GM18498 (cell line): ENCODE measurements at regions not wholly inside any gene's neighbourhood (a gene's known extent, or its start where the extent isn't known, plus 50 kb on each side); places are given as distances from the start of the nearest gene placed in this dataset.
"Not testable (repeated sequence)": the region's sequence is repeated elsewhere in the genome, so short reads cannot be mapped to it uniquely, and the experiment has no call there.

ENCODE experiments used
- ATAC-seq: cut with Tn5 transposase; IDR thresholded peaks from one replicate; pipeline ENCODE4 v1.9.1; 2021; ENCODE audit warnings: mild to moderate bottlenecking, moderate library complexity; ENCODE audit not compliant: unreplicated experiment

DNA sequence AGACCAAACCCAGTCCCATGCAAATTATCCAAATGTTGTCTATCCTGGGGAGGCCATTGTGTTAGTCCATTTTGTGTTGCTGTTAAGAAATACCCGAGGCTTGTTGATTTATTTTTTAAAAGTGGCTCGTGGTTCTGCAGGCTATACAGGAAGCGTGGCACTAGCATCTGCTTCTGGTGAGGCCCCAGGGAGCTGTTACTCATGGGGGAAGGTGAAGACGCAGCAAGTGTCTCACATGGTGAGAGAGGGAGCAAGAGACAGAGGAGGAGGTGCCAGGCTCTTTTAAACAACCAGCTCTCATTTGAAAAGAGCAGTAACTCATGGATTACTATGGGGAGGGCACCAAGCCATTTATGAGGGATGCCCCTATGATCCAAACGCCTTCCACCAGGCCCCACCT is 80.3 kb upstream of the ARL4C start:
- no peak for ATAC-seq

DNA sequence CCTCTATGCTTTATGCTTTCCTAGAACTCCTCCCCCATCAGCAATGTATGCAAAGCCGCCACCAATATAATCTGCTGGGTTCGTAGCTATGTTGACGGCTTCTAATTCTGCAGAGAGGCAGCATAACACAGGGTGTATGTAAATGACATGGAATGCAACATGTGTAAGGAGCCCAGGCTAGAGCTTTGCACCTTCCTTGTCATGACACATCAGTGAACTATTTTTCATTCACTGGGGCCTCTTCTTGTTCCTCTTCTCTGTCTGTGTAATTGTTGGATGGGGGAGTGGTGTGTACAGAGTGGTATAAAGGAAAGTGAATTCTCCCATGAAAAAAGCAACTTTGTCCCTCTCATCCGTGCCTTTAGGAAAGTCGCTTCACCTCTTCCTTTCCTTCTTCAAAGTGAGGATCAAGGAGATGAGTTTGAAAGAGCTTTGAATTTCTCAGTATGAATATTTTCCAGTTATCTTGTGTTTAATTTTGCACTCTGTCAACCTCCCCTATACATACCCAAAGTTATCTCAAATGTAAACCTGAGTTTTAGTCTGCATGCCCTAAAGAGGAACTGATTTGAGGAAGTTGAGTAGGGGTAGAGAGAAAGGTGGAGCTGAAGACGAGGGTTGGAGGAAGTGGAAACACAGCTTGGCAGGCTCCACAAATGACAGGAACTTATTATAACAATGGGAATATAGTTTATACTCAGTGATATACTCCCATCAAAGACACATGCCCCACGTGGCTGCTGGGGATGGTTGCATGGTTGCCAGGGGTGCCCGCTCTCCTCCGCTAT is 74.9 kb upstream of the ARL4C start:
- no peak for ATAC-seq

DNA sequence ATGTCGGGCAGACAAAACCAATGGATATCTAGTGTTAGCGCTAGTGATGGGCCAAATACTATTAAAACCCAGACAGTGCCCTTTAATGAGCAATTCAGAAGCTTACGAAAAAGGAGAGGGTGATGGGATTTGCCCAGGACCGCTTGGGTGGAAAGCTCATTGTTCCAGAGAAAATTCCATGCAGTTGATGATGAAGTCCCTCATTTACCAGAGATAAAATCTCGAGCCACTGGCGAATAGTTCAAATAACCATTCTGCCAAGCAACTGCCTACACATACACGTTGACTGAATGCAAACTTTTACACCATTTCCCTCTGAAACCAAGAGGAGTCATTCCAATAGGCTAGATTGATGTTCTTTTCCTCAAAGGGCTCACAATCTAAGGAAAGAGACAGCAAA is 73.6 kb upstream of the ARL4C start:
- no peak for ATAC-seq

DNA sequence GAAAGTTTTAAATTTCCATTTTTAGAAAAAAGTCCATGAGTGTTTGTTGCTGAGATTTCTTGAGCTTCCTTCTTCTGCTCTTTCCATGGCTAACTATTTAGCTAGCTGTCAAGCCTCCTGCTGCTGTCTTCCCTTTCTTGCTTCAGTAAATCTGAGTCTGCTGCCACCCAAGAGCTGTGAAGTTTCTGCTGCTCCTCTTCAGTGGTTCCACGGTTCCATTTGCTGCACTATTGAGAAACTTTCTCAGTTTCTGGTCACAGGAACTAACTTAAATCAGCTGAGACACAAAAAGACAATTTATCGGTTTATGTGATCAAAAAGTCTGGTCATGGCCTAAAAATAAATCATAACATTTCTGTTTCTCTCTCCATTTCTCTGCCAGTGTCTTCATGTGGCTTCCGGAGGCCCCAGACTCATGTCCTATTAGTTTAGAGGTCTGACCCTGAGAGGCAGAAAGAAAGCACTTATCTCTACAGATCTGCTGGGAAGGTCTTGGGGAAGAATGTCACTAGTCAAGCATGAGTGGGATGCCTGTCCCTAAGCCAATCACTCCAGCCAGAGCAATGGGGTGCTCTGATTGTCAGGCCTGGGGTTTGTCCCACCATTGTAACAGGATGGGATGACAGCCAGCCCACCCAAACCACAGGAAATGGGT is 73.0 kb upstream of the ARL4C start:
- ATAC-seq = no peak

DNA sequence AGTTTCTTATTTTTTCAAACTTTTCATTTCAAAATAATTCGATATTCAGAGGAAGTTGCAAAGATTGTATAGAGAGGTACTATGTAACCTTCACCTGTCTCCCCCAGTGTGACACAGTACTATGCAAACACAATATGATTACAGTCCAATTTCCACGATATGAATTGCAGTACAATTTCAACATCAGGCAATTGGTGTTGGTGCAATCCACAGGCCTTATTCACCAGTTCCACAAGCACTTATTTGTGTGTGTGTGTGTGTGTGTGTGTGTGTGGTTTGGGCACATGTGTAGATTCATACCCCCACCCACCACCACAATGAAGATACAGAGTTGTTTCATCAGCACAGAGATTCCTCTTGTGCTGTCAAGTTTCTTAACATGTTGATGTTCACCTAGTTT is 69.7 kb upstream of the ARL4C start:
- no peak for ATAC-seq

DNA sequence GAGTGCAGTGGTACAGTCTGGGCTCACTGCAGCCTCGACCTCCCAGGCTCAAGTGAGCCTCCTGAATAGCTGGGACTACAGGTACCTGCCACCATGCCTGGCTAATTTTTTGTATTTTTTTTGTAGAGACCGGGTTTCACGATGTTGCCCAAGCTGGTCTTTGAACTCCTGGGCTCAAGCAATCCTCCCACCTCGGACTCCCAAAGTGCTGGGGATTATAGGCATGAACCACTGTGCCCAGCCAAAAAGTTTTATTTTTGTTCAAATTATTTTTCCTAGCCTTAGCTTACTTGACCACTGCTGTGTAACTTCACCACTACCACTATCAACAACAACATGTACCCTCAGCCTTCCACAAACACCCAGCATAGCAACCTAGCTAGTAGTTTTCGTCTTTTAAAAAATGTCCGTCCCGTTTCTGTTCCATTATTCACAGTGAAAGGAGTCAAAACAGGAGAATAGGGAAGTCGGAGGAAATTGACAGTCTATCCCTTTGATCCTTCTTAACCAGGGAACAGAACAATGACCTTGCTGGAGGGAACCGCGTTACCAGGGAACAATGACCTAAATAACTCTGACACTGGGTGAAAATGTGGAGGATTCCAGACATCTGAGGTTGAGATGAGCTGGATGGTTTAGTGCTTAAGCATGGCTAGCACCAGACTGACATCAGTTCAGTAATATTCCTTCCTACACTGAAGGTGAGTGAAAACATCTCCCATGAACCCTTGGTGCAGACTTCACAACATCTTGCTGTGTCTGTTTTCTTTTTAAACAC is 69.2 kb upstream of the ARL4C start:
- no peak for ATAC-seq

DNA sequence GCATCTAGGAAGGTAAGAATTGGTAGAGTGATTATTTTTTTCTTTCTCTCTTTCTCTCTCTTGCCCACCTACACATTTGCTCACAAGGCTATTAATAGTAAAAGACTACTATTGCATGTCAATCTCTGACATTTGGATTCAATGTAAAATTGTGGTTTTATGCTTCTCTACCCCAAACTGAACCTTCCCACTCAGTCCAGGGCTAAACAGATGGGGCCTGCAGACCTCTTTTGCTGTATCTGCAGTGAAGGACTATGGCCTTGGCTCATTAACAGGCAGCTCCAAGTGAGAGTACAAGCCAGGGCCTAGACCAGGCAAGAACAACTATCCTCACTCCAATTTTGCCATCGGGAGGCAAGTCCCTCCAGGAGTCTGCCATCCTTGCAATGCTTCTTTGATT is 68.3 kb upstream of the ARL4C start:
- ATAC-seq = no peak

DNA sequence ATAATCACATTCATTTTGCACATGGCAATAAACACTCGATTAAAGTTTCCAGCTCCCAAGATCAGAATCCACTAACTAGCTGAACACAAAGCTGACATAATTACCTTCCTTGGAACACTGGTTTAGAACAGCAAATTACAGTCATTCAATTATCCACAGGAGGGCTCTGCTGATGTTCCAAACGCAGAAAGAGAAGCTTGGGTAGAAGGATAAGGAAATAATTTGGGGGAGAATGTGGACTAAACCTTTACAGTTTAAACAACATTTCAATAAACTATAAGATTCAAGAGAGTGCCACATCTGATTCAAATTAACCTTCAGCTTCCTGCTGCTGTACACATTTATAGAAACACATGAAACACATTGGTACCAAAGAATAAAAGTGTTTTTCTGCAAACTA is 67.8 kb upstream of the ARL4C start:
- ATAC-seq = no peak

DNA sequence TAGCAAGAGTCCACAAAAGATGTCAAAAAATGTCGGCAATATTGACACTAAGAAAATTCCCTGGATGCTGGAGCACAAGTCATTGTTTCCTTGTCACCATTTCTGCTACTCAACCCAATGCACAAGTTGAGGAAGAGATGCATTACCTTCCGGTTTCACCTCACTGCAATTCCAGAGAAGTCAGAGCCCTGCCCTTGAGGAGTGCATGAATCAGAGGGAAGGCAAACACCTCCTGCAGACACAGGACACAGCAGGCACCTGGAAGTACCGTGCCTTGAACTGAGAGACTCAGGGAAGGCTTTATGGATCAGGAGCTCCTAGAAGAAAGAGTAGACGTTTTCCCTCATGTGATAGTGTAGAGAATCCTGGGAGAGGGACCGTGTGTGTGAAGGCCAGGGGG is 62.7 kb upstream of the ARL4C start:
- no peak for ATAC-seq

DNA sequence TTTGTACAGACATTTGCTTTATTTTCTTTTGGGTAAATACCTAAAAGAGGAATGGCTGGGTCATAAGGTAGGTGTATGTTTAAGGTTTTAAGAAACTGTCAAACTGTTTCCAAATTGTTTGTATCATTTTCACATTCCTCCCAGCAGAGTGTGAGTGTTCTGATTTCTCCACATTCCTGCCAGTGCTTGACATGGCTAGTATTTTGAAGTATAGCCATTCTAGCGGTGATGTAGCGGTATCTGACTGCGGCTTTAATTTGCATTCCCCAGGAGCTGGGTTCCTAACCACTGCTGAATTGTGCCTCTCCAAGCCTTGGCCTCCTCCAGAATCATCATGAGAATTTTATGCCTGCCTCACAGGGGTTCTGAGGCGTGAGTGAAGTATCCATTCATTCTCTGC is 61.8 kb upstream of the ARL4C start:
- ATAC-seq = no peak

DNA sequence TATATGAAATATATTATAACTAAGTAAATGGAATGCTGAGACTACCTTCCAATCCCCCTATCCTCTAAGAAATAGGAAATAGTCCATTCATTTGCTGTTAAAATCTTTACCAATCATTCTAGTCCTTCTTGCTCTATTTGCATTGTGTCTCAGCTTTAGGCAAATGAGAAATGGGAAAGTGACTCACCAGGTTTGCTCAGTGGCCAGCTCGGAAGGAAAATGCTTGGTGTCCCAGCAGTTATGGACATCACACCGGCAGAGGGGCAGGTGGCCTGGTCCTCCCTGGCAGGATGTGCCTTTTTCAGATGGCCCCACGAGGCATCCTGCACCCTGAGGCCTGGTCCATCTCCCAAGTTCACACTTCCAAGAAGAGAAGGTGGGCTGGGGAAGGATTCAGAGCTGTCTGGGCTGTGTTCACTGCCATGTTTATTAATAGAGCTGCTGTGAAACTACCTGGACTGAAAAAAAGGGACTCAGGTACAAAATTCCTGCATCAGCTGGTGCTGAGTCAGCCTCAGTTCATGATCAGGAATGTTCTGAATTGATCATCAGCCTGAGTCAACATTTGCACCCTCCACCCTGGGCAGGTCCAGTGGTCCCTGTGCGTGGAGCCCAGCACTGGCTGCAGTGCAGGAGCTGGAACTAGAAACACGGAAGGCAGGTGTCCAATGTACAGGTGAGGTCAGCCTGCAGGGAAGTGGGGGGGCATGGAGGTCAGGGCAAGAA is 60.1 kb upstream of the ARL4C start:
- ATAC-seq = no peak

DNA sequence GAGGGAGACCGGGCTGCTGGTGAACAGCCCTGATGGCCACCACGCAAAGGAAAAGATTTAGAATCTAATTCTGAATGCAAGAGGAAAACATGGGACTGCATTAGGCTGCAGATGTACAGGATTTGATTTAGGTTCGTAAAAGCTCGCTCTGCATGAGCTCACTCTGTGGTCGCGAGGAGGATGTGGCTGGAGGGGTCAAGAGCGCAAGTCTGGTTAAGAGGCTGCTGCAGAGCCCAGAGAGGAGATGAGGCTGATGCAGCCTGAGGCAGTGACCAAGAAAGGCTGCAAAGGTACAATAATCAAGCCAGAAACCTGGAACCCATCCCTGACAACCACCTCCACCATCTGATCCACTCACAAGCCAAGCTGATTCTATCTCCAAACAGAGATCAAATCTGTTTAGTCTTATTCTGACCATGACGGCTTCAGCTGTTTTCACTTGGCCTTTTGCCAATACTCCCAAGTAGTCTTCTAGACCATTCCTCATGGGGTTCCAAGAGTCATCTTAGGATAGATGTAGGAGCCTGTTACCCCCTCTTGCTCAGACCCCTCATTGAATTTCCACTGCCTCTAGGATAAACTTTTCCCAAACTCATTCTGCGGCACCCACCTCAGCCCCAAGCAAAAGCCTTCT is 58.9 kb upstream of the ARL4C start:
- ATAC-seq = no peak

DNA sequence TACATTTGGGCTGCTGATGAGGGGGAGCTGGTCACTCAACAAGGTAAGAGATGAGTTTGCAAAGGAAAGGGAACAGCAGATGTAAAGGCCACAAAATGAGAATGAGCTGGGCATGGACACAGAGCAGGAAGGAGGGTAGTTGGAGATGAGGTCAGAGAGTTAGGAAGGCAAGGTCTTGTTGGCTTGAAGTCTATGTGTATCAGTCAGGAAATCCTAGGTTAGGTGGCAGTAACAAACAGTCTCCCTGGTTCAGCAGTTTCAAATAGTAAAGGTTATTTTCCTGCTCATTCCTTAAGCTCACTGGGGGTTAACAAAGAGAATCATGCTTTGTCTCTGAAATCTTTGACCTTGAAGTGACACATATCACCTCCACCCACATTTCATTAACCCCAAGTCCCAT is 58.3 kb upstream of the ARL4C start:
- no peak for ATAC-seq

DNA sequence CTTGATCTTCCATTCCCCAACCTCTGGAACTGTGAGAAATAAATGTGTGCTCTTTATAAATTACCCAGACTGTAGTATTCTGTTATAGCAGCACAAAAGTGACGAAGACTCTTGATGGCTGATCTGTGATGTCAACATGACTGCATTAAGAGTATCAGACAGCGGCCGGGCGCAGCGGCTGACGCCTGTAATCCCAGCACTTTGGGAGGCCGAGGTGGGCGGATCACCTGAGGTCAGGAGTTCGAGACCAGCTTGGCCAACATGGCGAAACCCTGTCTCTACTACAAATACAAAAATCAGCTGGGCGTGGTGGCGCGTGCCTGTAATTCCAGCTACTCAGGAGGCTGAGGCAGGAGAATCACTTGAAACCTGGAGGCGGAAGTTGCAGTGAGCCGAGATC is 56.3 kb upstream of the ARL4C start:
- not testable (repeated sequence) for ATAC-seq

DNA sequence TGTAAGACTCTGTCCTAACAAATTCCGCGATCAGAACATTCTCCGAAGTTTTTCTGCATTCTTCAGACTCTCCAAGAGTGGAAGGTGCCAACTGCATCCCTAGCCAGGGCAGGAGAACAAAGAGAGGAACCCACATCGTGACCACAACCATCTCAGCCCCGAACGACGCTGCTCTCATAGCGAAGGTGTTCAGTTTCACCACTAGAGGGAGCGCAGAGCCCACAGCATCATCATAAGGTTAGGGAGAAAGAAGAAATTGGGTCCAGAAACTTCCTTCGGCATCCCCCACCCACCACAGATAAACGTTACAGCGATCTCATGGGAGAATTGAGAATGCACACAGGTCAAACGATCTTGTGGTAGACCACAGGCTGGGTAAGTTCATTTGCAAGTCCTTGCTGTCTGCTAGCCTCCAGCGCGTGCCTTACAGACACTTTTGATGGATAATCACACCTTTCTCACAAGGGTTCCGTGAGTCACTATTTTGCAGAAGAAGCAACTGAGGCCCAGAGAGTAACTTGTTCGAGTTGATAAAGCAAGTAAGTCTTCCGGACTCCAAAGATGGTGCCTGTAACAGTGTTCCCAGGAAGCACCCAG is 53.7 kb upstream of the ARL4C start:
- peak; percentile 71 for ATAC-seq

DNA sequence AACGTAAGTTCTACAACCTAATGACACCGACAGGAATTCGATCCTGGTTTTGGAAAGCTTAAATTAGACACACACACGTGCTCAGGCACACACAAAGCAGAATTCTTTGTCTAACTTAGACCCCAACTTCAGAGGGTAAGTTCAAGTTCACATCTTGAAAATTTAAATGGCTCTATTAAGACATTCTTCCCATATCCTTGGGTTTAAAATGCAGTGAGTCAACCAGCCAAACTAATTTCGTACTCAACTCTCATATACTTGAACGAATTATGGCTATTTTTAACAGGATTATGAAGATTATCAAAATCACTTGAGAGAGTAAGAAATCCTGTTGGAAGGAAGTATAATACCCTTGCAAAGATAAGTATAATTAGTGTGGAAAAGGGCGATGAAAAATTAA is 53.2 kb upstream of the ARL4C start:
- no peak for ATAC-seq

DNA sequence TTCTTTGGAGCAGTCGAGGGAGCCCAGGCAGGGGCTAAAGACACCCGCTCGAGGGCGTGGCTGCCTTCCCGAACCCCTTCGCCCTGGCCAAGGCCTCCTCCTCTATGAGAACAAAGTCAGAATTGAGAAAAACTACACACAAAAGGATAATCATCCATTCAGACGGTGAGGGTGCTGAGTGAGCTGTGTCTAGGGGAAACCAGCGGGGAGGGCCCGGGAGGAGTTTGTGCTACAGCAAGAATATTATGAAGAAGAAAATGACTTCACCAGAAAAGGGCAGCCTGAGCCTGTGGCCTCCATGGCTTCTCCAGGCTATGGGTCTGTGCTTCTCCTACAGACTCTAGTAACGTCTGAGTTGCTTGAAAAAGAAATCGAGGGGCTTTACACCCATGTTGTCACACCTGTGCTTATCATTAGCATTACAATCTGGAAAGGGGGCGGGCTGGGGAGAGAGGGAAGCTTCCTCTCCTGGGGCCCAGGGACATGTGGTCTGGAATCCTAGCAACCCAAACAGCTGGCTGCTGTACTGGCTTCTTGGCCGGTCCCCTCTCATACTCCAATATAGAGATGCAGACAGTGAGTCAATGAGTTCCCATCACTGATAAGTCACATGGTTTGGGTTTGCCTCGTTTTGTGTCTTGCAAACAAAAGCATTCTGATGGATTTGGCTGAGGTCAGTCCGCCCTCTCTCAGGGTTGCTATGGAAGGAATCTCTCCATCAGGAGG is 52.0 kb upstream of the ARL4C start:
- ATAC-seq = no peak

DNA sequence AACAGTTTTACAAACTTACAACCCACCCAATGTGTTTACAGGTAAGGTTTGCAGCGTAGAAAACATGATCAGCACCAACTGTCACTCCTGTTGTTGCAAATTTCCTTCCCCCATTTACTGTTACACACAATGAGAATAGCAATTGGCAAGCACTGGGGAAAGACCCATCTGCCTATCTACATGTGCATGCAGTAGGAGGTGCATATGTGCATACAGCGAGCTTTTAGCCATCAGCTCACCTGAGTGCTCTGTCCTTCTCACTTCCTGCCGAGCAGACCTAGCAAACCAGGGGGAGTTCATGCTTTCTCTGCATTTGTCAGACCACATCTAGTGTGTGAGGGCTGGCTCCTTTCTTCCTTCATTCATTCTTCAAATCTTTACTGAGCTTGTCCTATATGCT is 49.9 kb upstream of the ARL4C start:
- no peak for ATAC-seq
